CD14-positive monocyte (primary cell): ENCODE measurements at regions not wholly inside any gene's neighbourhood (a gene's known extent, or its start where the extent isn't known, plus 50 kb on each side); places are given as distances from the start of the nearest gene placed in this dataset.

ENCODE experiments used
- DNase-seq, 3 donors: peaks; one replicate each; pipeline ENCODE4 v3.0.0-alpha.2; 2011 to 2022
- H2AFZ ChIP-seq: 2 replicates; pipeline ENCODE4 v1.6.0; 2012; ENCODE audit warnings: mild to moderate bottlenecking, low read depth, low read length, inconsistent platforms; ENCODE audit not compliant: insufficient read depth, poor library complexity, severe bottlenecking
- H3K27ac ChIP-seq, 2 donors: 1 replicate in 1 of 2; 2 replicates in 1 of 2; pipeline ENCODE4 v1.5.1; 2012 to 2013; ENCODE audit warnings: low read length in 2 of 2, control low read depth in 1 of 2, inconsistent platforms in 1 of 2, low read depth in 1 of 2, mild to moderate bottlenecking in 1 of 2
- H3K27me3 ChIP-seq, 2 donors: one replicate each; pipeline versions ENCODE4 v1.6.0 to v1.6.1; 2011 to 2013; ENCODE audit warnings: low read length in 2 of 2; ENCODE audit not compliant: control insufficient read depth in 2 of 2, insufficient read depth in 2 of 2
- H3K36me3 ChIP-seq, 2 donors: replicated peaks in 1 of 2; 1 replicate in 1 of 2; 2 replicates in 1 of 2; pipeline versions ENCODE4 v1.5.1 to v1.6.1; 2012 to 2013; ENCODE audit warnings: low read length in 2 of 2, control low read depth in 1 of 2, inconsistent platforms in 1 of 2, mild to moderate bottlenecking in 1 of 2; ENCODE audit not compliant: insufficient read depth in 2 of 2, control insufficient read depth in 1 of 2
- H3K4me1 ChIP-seq, 2 donors: 1 replicate in 1 of 2; 2 replicates in 1 of 2; pipeline versions ENCODE4 v1.5.1 to v1.6.1; 2012 to 2013; ENCODE audit warnings: low read length in 2 of 2, control low read depth in 1 of 2, inconsistent platforms in 1 of 2, mild to moderate bottlenecking in 1 of 2, moderate library complexity in 1 of 2; ENCODE audit not compliant: insufficient read depth in 2 of 2, control insufficient read depth in 1 of 2
- H3K4me2 ChIP-seq: replicated peaks from 2 replicates; pipeline ENCODE3; 2012; ENCODE audit warnings: low read length, moderate library complexity, mild to moderate bottlenecking; ENCODE audit not compliant: poor library complexity, severe bottlenecking; ENCODE audit errors: extremely low read depth
- H3K4me3 ChIP-seq, 3 experiments: fragments of 200-600 bp in 1 of 3; sonication (generic) in 1 of 3; replicated peaks in 1 of 3; 1 replicate in 2 of 3; 2 replicates in 1 of 3; pipeline ENCODE4 v1.5.1; 2011 to 2013; ENCODE audit warnings: low read length in 3 of 3, mild to moderate bottlenecking in 3 of 3, control low read depth in 2 of 3, low read depth in 2 of 3, inconsistent platforms in 1 of 3, moderate library complexity in 1 of 3
- H3K79me2 ChIP-seq: 2 replicates; pipeline ENCODE4 v1.6.0; 2012; ENCODE audit warnings: mild to moderate bottlenecking, control low read depth, inconsistent platforms, low read length, moderate library complexity; ENCODE audit not compliant: insufficient read depth
- H3K9ac ChIP-seq: 2 replicates; pipeline ENCODE4 v1.6.0; 2017; ENCODE audit warnings: low read length, mild to moderate bottlenecking; ENCODE audit not compliant: insufficient read depth, poor library complexity, severe bottlenecking
- H3K9me3 ChIP-seq, 2 donors: replicated peaks in 1 of 2; 1 replicate in 1 of 2; 2 replicates in 1 of 2; pipeline versions ENCODE4 v1.5.1 to v1.6.1; 2012 to 2013; ENCODE audit warnings: low read length in 2 of 2, control low read depth in 1 of 2; ENCODE audit not compliant: control insufficient read depth in 1 of 2, insufficient read depth in 1 of 2
- H4K20me1 ChIP-seq: 2 replicates; pipeline ENCODE4 v1.6.0; 2012; ENCODE audit warnings: mild to moderate bottlenecking, low read length, control low read depth, moderate library complexity; ENCODE audit not compliant: insufficient read depth
- H3K27ac Mint-ChIP-seq, 7 donors: one replicate each; pipeline ENCODE4 v1.8.0; 2020; ENCODE audit warnings: mild to moderate bottlenecking in 7 of 7, mixed read lengths in 7 of 7, moderate library complexity in 6 of 7, inconsistent platforms in 2 of 7
- H3K27me3 Mint-ChIP-seq, 3 donors: one replicate each; pipeline ENCODE4 v1.8.0; 2021 to 2022; ENCODE audit warnings: low read depth in 3 of 3, mild to moderate bottlenecking in 3 of 3, mixed read lengths in 3 of 3, moderate library complexity in 3 of 3, inconsistent platforms in 1 of 3
- H3K36me3 Mint-ChIP-seq, 2 donors: one replicate each; pipeline ENCODE4 v1.8.0; 2020; ENCODE audit warnings: mixed read lengths in 2 of 2, inconsistent platforms in 1 of 2, mild to moderate bottlenecking in 1 of 2
- H3K4me1 Mint-ChIP-seq: one replicate; pipeline ENCODE4 v1.8.0; 2020; ENCODE audit warnings: mild to moderate bottlenecking, mixed read lengths
- H3K4me3 Mint-ChIP-seq, 2 donors: one replicate each; pipeline ENCODE4 v1.8.0; 2020; ENCODE audit warnings: mild to moderate bottlenecking in 2 of 2, mixed read lengths in 2 of 2, moderate library complexity in 1 of 2
- H3K9me3 Mint-ChIP-seq, 7 donors: one replicate each; pipeline ENCODE4 v1.8.0; 2020 to 2022; ENCODE audit warnings: mixed read lengths in 7 of 7, mild to moderate bottlenecking in 6 of 7, moderate library complexity in 6 of 7, inconsistent platforms in 2 of 7
- CTCF ChIP-seq: fragments of 200-600 bp; IDR thresholded peaks from one replicate; pipeline ENCODE4 v1.8.0; 2022; ENCODE audit warnings: antibody characterized with exemption, mild to moderate bottlenecking
- WGBS: methylation state at CpG from one replicate; pipeline ENCODE4 v1.1.5; 2013; ENCODE audit warnings: missing lambda C conversion rate; ENCODE audit not compliant: insufficient coverage; 5-methylcytosine and 5-hydroxymethylcytosine counted together
- intact Hi-C, 2 donors: fragments of 100-400 bp; cut with micrococcal nuclease; formaldehyde crosslinking; loops; one replicate each; pipeline versions ENCODE4 v1.15.0 to v1.15.1; 2023

GRCh38 chr20:56808117-56808725 is 179.1 kb downstream of the TFAP2C start:
- H3K4me3 Mint-ChIP-seq = no peak overlapping the region
- no peaks in the 10 kb centered on the region for H3K79me2 ChIP-seq
- H3K36me3 ChIP-seq = no peaks in the 10 kb centered on the region
- no peaks in the 10 kb centered on the region for H4K20me1 ChIP-seq
- H3K9me3 Mint-ChIP-seq = peaks cover 0 to 3% (median 0%) of the 10 kb centered on the region in 7 donors
- no peak overlapping the region for H3K4me2 ChIP-seq
- H3K4me1 Mint-ChIP-seq = no peaks in the 10 kb centered on the region
- H3K4me3 ChIP-seq = no peak overlapping the region
- no peaks in the 10 kb centered on the region for H3K9me3 ChIP-seq
- H3K9ac ChIP-seq = no peak overlapping the region
- WGBS = 22% methylated on average over 1 of the region's 10 CpGs
- no peaks in the 10 kb centered on the region for H3K36me3 Mint-ChIP-seq
- intact Hi-C loops = no loop called here
- H2AFZ ChIP-seq = no peak overlapping the region
- no peak for DNase-seq
- H3K27me3 ChIP-seq = no peaks in the 10 kb centered on the region
- H3K4me1 ChIP-seq = no peaks in the 10 kb centered on the region
- H3K27ac ChIP-seq = no peak overlapping the region
- H3K27me3 Mint-ChIP-seq = peaks cover 9 to 22% (median 17%) of the 10 kb centered on the region in 3 donors
- no peak for TF ChIP-seq CTCF
- no peak overlapping the region for H3K27ac Mint-ChIP-seq

GRCh38 chr20:56808732-56809131 is 179.6 kb downstream of the TFAP2C start:
- Mint-ChIP-seq H3K4me1 (no peaks in the 10 kb centered on the region), H3K27ac (no peak overlapping the region), H3K9me3 (peaks cover 0 to 3% (median 0%) of the 10 kb centered on the region in 7 donors), H3K4me3 (no peak overlapping the region), H3K27me3 (peaks cover 9 to 22% (median 17%) of the 10 kb centered on the region in 3 donors), H3K36me3 (no peaks in the 10 kb centered on the region)
- H3K27me3 ChIP-seq = no peaks in the 10 kb centered on the region
- H3K36me3 ChIP-seq = no peaks in the 10 kb centered on the region
- intact Hi-C loops = no loop called here
- DNase-seq = no peak
- no peaks in the 10 kb centered on the region for H3K79me2 ChIP-seq
- WGBS = 18% methylated on average over 5 of the region's 8 CpGs
- H3K27ac ChIP-seq = no peak overlapping the region
- no peak overlapping the region for H3K9ac ChIP-seq
- no peaks in the 10 kb centered on the region for H4K20me1 ChIP-seq
- H2AFZ ChIP-seq = no peak overlapping the region
- no peaks in the 10 kb centered on the region for H3K4me1 ChIP-seq
- no peak for TF ChIP-seq CTCF
- no peak overlapping the region for H3K4me2 ChIP-seq
- no peaks in the 10 kb centered on the region for H3K9me3 ChIP-seq
- H3K4me3 ChIP-seq = no peak overlapping the region
